ENCODE measurements at regions not wholly inside any gene's neighbourhood (a gene's known extent, or its start where the extent isn't known, plus 50 kb on each side); places are given as distances from the start of the nearest gene placed in this dataset.

DNA sequence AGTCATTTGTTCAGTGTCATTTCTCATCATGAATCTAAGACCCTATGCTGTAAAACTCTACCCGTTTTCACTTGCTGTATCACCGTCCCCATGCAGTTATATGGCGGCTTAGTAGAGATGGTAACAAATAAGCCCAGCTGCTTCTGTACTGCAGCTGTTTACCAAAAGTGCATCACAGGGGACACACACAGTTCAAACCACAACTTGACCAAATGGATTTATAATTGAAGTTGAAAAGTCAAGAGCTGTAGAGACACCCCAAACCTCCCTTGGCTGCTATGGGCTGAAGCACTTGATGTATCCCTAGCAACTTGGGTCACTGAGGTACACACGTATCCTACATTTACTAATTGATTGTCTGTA lies 219.0 kb upstream of the FGF13 start:
- no peak for TF ChIP-seq CTCF (IDR thresholded peaks at IDR 0.05; ENCODE audit: insufficient read depth, low read depth, low read length)
- no peaks in the 10 kb centered on the region for H3K36me3 ChIP-seq (ENCODE audit: control insufficient read depth, insufficient read depth, low read length)
- no peaks in the 10 kb centered on the region for H3K27me3 ChIP-seq (ENCODE audit: control insufficient read depth, insufficient read depth, low read length)
- POLR2A ChIA-PET = no interaction called here
- no peak for DNase-seq (ENCODE audit: low read depth)
- H3K4me3 ChIP-seq (ENCODE audit: low read depth, low read length) = no peak overlapping the region
- CTCF ChIA-PET = no interaction called here

GRCh38 chrX:138929926-138930582 lies 218.5 kb upstream of the FGF13 start:
- Histone ChIP-seq H3K4me3 (ENCODE audit: low read depth, low read length) (no peak overlapping the region), H3K27me3 (ENCODE audit: control insufficient read depth, insufficient read depth, low read length) (no peaks in the 10 kb centered on the region), H3K36me3 (ENCODE audit: control insufficient read depth, insufficient read depth, low read length) (no peaks in the 10 kb centered on the region)
- ChIA-PET CTCF (no interaction called here), POLR2A (no interaction called here)
- DNase-seq (ENCODE audit: low read depth) = no peak
- TF ChIP-seq CTCF (IDR thresholded peaks at IDR 0.05; ENCODE audit: insufficient read depth, low read depth, low read length) = no peak

DNA sequence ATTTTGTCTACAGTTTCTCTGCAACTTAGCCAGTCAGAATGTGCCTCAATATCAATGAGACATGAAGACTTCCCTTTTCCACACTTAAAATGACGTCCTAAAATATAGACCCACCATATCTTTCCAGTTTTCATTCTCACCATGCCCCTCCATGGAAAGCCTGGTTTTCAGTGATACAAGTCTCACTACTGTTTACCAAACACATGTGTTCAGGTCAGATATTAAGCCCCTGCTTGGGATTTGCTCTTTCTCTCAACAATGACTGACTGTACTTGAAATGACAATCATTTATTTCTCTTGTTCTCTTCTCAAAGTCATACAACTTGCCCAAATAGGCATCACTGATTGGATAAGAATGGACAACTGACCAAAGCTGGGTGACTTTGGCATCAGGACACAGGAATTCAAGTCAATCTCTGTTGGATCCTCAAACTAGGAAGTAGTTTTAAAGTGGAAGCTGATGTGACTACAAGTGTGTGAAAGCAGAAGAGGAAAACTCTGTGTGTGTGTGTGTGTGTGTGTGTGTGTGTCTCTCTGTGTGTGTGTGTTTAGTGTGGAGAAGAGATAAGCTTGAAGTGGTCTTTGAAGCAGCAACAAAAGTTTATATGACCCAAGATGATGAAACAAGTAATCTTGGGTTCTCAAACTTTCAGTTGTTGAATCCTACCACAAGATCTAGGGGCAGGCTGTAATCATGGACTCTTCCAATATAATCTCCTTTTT lies 217.4 kb upstream of the FGF13 start:
- CTCF ChIA-PET = no interaction called here
- H3K27me3 ChIP-seq (ENCODE audit: control insufficient read depth, insufficient read depth, low read length) = no peaks in the 10 kb centered on the region
- POLR2A ChIA-PET = no interaction called here
- H3K36me3 ChIP-seq (ENCODE audit: control insufficient read depth, insufficient read depth, low read length) = no peaks in the 10 kb centered on the region
- H3K4me3 ChIP-seq (ENCODE audit: low read depth, low read length) = no peak overlapping the region
- no peak for TF ChIP-seq CTCF (IDR thresholded peaks at IDR 0.05; ENCODE audit: insufficient read depth, low read depth, low read length)
- DNase-seq (ENCODE audit: low read depth) = no peak

- Histone ChIP-seq H3K4me3 (ENCODE audit: low read depth, low read length) (no peak overlapping the region), H3K27me3 (ENCODE audit: control insufficient read depth, insufficient read depth, low read length) (no peaks in the 10 kb centered on the region), H3K36me3 (ENCODE audit: control insufficient read depth, insufficient read depth, low read length) (no peaks in the 10 kb centered on the region)
- peak; percentile 49 for DNase-seq (ENCODE audit: low read depth)
- ChIA-PET POLR2A (no interaction called here), CTCF (interaction anchor here (0.6 kb wide), 1 partner anchor 966 kb away, joined by 3 read pairs; no protein-coding TSS in a partner anchor)
- no peak for TF ChIP-seq CTCF (IDR thresholded peaks at IDR 0.05; ENCODE audit: insufficient read depth, low read depth, low read length)
Observed at GRCh38 chrX:138925330-138925729, 213.8 kb upstream of the FGF13 start.

DNA sequence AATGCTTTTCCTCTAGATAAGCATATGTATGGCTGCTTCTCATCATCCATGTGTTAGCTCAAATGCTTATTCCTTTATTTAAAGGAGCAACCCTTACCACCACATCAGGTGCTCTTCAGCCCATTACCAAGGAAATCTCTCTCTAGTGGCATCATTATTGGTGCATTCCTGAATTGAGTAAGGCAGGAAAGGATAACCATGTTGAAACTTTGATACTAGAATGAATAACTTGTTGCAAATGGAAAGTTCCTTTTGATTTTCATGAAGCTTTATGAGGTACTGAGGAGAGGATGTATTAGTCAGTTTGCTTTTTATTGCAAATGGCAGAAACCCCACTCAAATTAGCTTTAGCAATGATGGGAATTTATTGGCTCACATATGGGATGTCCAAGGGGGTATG lies 212.3 kb upstream of the FGF13 start:
- no peak for DNase-seq (ENCODE audit: low read depth)
- POLR2A ChIA-PET = no interaction called here

More for the DNA sequence above, 212.3 kb upstream of the FGF13 start:
- H3K27me3 ChIP-seq (ENCODE audit: control insufficient read depth, insufficient read depth, low read length) = no peaks in the 10 kb centered on the region
- no peaks in the 10 kb centered on the region for H3K36me3 ChIP-seq (ENCODE audit: control insufficient read depth, insufficient read depth, low read length)
- CTCF ChIA-PET = no interaction called here
- TF ChIP-seq CTCF (IDR thresholded peaks at IDR 0.05; ENCODE audit: insufficient read depth, low read depth, low read length) = no peak
- H3K4me3 ChIP-seq (ENCODE audit: low read depth, low read length) = no peak overlapping the region

Measured in BJ (cell line).